ENCODE measurements at regions not wholly inside any gene's neighbourhood (a gene's known extent, or its start where the extent isn't known, plus 50 kb on each side); places are given as distances from the start of the nearest gene placed in this dataset.

DNA sequence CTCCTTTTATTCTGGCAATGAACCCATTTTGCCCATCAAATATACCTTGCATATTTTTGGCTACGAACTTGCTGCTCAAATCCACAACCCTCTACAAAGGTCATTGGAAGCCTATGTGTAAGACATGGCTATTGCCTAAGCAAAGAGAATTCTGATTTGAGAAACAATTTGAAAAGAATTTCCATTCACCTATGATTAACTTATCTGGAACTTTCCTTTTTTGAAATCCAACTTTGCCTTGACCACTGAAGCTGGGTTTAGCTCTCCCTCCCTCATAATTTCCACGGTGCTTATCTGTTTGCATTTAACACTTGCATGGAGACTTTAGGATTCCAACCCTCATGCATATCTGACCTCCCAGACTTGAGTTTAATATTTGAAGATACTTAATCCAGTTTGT is 1514.7 kb upstream of the SLC10A2 start:
- no peak for TF ChIP-seq GATA3 (IDR thresholded peaks at IDR 0.05; ENCODE audit: low read depth, low read length)
- TF ChIP-seq GATA2 (IDR thresholded peaks at IDR 0.05; ENCODE audit: low read depth, low read length), result no peak

- no peak for TF ChIP-seq GATA2 (IDR thresholded peaks at IDR 0.05; ENCODE audit: low read depth, low read length)
- no peak for TF ChIP-seq GATA3 (IDR thresholded peaks at IDR 0.05; ENCODE audit: low read depth, low read length)
These were observed 1511.0 kb upstream of the SLC10A2 start for GRCh38 chr13:104577071-104577815.

GRCh38 chr13:104571893-104572229 is 1505.6 kb upstream of the SLC10A2 start:
- TF ChIP-seq GATA2 (IDR thresholded peaks at IDR 0.05; ENCODE audit: low read depth, low read length) (no peak), GATA3 (IDR thresholded peaks at IDR 0.05; ENCODE audit: low read depth, low read length) (no peak)

DNA sequence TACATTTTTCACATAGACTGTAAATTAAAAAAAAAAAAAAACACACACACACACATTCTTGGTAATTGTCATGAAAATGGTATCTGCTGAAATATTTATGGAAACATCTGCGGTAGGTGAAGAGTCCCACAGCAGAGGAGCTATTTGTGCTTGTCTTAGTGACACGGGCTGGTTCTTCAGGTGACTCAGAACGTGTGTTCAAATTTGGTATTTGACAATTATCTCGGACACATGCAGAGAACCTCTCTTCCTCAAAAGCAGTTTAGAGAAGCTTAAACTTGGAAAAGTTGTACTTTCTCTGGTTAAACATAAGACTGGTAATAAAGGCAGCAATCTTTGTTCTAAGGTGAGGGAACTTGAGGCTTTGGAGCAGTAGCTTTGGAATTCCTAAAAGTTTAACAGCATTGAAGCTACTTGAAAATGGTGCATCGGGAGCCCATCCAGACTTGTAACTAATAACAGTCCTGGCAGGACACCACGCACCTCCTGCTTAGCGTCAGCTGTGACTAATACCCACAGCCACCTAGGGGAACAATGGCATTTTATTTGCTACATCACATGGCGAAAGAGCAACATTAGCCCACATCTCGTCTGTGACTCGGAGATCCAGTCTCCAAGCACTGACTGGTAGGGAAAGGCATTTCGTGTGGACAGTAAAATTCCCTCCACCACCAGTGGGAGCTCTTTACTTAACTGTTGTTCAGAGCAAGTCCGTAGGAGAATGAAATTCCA is 1505.1 kb upstream of the SLC10A2 start:
- TF ChIP-seq GATA2 (IDR thresholded peaks at IDR 0.05; ENCODE audit: low read depth, low read length) (no peak), GATA3 (IDR thresholded peaks at IDR 0.05; ENCODE audit: low read depth, low read length) (no peak)

DNA sequence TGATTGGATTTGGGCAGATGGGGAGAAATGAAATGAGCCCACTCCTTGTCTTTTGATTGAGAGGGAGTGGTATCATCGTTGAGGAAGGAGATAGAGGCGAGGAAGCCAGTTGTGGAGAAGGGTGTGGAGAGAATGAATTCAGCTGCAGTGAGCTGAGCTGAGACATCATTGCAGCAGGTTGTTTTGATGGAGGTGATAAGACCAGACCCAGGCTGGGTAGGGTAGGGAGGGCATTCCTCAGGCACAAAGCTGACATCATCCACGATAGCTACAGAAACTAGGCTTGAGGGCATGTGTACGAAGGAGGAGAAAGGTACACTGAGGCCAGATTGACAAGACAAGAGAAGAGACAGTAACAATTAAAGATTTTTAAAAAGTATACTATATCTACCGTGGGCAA is 1500.9 kb upstream of the SLC10A2 start:
- no peak for TF ChIP-seq GATA3 (IDR thresholded peaks at IDR 0.05; ENCODE audit: low read depth, low read length)
- 0 out of 2 replicates have a peak, but pooled peaks have one; percentile 38 for TF ChIP-seq GATA2 (IDR thresholded peaks at IDR 0.05; ENCODE audit: low read depth, low read length)

- TF ChIP-seq GATA2 (IDR thresholded peaks at IDR 0.05; ENCODE audit: low read depth, low read length) (no peak), GATA3 (IDR thresholded peaks at IDR 0.05; ENCODE audit: low read depth, low read length) (no peak)
These were observed 1499.7 kb upstream of the SLC10A2 start for GRCh38 chr13:104565888-104566287.

- TF ChIP-seq GATA3 (IDR thresholded peaks at IDR 0.05; ENCODE audit: low read depth, low read length) (no peak), GATA2 (IDR thresholded peaks at IDR 0.05; ENCODE audit: low read depth, low read length) (no peak)
These were observed 1487.7 kb upstream of the SLC10A2 start for GRCh38 chr13:104553896-104554295.

DNA sequence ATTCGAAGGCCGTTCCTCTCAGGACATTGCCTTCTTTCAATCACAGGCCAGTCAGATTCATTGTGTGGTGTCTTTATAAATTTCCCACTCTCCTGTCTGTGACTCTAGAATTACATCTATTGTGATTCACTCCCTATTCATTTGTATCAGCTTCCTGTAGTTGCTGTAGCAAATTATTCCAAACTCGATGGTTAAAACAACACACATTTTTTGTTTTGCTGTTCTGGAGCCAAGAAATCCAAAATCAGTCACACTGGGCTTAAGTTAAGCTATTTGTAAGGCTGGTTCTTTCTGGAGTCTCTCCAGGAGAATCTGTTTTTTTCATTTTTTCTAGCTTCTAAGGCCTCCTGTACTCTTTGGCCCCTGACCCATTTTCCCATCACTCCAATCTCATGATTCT is 1487.0 kb upstream of the SLC10A2 start:
- TF ChIP-seq GATA2 (IDR thresholded peaks at IDR 0.05; ENCODE audit: low read depth, low read length) (no peak), GATA3 (IDR thresholded peaks at IDR 0.05; ENCODE audit: low read depth, low read length) (no peak)

DNA sequence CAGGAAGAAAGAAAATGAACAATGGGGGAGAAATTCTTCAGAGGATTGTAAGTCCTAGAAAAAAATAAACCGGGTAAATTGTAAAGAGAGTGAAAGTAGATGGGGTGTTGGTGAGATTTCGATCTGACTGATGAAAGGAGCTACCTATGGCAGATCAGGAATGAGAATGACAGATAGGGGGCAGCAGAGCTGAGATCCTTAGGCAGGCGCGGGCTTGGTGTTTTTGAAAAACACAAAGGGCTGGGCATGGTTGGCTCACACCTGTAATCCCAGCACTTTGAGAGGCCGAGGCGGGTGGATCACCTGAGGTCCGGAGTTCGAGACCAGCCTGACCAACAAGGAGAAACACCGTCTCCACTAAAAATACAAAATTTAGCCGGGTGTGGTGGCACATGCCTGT is 1468.6 kb upstream of the SLC10A2 start:
- no peak for TF ChIP-seq GATA2 (IDR thresholded peaks at IDR 0.05; ENCODE audit: low read depth, low read length)

- no peak for TF ChIP-seq GATA3 (IDR thresholded peaks at IDR 0.05; ENCODE audit: low read depth, low read length)
- no peak for TF ChIP-seq GATA2 (IDR thresholded peaks at IDR 0.05; ENCODE audit: low read depth, low read length)
These were observed 1465.9 kb upstream of the SLC10A2 start for GRCh38 chr13:104532132-104532531.

- TF ChIP-seq GATA2 (IDR thresholded peaks at IDR 0.05; ENCODE audit: low read depth, low read length), result no peak
- TF ChIP-seq GATA3 (IDR thresholded peaks at IDR 0.05; ENCODE audit: low read depth, low read length), result no peak
These were observed 1464.5 kb upstream of the SLC10A2 start for GRCh38 chr13:104530741-104531140.

GRCh38 chr13:104526561-104526960 is 1460.3 kb upstream of the SLC10A2 start:
- TF ChIP-seq GATA3 (IDR thresholded peaks at IDR 0.05; ENCODE audit: low read depth, low read length) (no peak), GATA2 (IDR thresholded peaks at IDR 0.05; ENCODE audit: low read depth, low read length) (no peak)

GRCh38 chr13:104525467-104525866 is 1459.2 kb upstream of the SLC10A2 start:
- TF ChIP-seq GATA2 (IDR thresholded peaks at IDR 0.05; ENCODE audit: low read depth, low read length), result no peak
- TF ChIP-seq GATA3 (IDR thresholded peaks at IDR 0.05; ENCODE audit: low read depth, low read length), result no peak

GRCh38 chr13:104522235-104523072 is 1456.2 kb upstream of the SLC10A2 start:
- TF ChIP-seq GATA3 (IDR thresholded peaks at IDR 0.05; ENCODE audit: low read depth, low read length), result no peak
- no peak for TF ChIP-seq GATA2 (IDR thresholded peaks at IDR 0.05; ENCODE audit: low read depth, low read length)

All from SH-SY5Y (cell line).